ENCODE measurements at regions not wholly inside any gene's neighbourhood (a gene's known extent, or its start where the extent isn't known, plus 50 kb on each side); places are given as distances from the start of the nearest gene placed in this dataset.

DNA sequence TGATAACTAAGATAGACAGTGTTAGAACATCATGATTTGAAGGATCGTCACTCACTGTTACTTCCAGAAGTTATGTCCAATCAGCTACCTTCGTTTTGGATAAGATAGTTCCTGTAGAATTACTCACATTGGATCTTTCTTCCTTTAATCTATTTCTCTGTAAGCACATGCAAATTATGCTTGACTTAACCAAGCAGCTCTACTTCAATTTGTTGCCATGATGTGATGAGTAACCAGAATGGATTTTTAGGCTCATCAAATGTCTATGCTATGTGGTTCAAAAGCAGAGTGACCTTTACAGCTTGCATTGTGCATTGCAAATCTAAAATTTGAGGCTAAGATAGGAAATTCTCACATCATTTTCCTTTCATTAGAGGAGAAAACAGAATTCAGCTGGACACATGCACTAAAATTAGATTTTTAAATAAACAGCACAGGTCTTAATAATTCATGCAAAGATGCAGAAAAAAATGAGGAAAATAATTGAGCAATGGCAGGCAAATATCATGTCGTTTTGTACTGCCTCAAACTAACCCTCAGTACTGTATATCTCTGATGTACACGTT is 76.7 kb upstream of the ZFP64 start:
- DNase-seq (ENCODE audit: low read depth, low spot score) = peak; percentile 47

DNA sequence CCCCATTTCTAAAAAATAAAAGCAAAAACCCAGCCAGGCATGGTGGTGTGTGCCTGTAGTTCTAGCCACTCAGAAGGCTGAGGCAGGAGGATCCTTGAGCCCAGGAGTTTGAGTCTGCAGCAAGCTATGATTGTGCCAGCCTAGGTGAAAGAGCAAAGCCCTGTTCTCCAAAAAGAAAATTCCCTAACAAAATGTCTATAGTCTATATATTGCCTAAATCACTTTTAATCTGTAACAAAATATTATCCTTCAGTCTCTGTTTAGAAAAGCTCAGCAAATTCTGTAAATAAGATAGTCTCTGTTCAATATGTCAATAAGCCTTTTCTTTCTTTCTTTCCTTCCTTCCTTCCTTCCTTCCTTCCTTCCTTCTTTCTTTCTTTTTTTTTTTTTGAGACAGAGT is 75.8 kb upstream of the ZFP64 start:
- no peak for DNase-seq (ENCODE audit: low read depth, low spot score)

DNA sequence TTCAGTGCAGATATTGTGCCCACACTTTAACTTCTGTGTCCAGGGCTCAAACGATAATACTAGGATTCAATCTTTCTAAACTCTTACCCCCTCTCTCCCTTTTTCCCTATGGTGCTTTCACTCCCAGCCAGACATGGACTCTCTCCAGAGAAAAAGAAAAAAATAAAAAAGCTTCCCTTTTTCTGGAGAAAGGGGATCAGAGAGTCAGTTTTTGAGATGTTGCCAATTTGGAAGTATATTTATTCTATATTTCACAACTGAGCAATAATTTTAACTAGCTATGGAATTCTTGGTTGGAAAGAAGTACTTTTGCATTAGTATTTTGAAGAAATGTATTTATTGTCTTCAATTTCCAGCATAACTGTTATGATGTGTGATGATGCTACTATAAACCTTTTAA is 72.2 kb upstream of the ZFP64 start:
- no peak for DNase-seq (ENCODE audit: low read depth, low spot score)

DNA sequence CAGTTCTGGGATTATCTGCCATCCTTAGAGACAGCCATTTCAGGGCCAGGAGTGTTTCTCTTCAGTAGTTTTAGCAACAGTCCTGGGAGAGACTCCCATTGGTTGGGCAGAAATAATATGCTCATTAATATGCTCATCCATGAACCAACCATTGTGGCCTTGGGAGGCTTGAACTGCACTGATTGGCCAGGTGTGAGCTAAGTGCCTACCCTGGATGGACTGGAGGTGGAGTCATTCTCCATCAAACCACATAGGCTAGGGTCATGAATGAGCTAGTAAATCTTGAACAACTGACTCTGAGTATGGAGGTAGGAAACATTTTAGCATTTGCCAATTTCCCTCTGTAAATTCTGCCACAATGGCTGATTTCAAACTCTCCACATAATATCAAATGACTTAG is 70.2 kb upstream of the ZFP64 start:
- no peak for DNase-seq (ENCODE audit: low read depth, low spot score)

DNA sequence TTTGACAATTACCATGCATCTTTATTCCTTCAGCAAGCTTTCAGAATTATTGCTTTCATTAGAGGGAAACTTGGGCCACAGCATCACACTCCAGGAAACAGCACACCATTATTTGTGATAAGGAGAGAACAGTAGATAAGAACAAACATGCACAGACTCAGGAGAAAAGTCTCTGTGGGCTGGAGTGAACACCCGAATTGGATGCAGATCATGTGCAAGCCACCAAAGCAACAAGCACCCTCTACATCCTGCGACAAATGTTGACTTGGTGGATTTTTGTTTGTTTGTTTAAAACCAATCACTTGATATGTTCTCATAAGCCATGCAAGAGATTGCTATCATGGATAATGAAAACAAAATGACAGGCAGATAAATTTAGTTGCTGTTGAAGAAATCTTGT is 67.7 kb upstream of the ZFP64 start:
- DNase-seq (ENCODE audit: low read depth, low spot score) = no peak

DNA sequence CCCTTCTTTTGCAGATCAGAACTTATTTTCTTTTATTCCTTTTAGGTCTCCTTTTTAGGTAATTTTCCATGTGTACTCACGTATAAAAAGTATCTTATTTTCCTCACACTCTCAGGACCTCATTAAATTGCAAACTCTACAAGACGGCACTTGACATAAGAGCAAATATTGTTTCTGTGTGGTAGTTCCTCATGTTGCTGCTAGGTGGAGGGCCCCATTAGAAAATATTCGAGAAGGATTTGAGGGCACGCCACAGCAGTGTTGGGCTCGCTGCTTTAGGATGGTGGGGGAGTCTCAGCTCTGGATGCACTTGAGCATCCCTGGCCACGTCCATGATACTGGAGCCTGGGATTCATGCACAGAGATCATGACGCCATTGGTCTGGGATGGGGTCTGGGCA is 64.9 kb upstream of the ZFP64 start:
- no peak for DNase-seq (ENCODE audit: low read depth, low spot score)

DNA sequence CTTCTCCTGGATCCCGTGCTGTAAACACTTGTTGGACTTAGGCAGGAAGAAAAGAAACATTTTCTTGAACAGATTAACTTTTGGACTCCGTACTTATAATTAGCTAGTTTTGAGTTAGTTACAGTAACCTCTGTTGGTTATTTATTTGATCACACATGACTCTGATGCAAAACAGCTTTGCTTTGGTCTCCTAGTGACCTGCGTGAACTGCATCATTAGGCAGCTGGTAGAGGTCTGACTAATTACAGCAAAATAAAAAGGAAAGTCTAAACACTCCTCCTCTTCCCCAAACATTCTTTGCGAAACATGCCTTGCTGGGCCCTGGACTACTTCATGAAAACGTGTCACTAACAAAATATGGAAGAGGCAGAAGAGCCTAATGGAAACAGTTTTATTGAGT is 61.1 kb upstream of the ZFP64 start:
- no peak for DNase-seq (ENCODE audit: low read depth, low spot score)

DNA sequence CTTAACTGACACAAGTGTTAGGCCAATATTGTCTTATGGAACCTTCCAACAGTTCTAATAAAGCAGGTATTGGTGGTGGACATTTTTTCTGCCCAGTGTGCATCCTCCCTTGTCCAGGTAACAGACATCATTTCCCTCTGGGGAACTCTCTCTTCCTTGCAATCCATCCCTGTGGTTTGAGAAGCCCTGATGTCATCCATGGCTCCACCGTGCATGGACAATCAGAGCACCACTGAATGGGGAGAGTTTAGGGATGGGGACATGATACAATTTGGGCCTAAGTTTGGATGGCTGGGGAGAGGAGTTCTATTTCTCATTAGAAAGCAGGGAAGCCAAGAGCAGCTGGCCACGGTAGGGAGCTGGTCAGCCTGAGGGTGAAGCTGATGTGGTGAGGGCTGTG is 60.2 kb upstream of the ZFP64 start:
- DNase-seq (ENCODE audit: low read depth, low spot score) = no peak

DNA sequence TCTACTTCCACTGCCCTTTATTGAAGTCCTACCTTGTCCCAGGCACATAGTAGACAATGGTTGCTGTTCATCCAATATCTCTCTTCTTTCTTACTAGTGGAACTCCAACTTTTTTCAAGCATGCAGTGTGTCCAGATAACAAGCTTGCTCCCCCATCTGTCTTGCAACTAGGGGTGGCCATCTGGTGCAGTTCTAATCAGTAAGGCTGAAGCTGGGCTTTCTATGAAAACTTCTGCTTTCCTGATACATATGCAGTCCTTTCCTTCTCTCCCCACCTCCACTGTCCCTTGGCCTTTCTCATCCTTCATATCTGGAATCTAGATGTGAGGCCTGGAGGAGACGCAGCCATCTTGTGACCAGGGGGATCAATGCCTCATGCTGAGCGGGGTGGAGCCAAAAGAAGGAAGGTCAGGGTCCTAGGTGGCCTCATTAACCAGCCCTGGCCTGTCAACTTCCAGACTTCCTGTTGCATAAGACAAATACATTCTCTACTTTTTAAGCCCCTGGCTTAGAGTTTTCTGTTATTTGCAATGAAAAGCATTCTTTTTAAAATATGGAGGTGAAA is 59.6 kb upstream of the ZFP64 start:
- DNase-seq (ENCODE audit: low read depth, low spot score) = no peak

DNA sequence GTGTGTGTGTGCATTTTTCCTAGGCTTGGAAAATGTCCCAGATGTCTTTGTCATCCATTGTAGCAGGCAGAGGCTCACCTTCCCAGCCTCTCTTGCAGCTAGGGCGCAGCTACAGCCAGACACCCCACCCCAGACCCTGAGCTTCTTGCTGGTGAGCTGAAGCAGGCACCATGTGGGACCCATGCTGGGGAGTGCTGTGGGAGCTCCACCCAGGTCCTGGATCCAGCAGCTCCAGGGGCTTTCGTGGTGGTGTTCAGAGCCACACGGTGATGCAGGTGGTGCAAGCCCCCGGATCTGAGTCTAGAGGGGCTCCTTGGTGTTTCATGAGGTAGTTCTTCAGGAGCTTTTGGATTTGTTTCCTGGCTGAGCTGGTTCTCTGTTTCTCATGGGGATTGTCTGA is 56.0 kb upstream of the ZFP64 start:
- DNase-seq (ENCODE audit: low read depth, low spot score) = no peak

DNA sequence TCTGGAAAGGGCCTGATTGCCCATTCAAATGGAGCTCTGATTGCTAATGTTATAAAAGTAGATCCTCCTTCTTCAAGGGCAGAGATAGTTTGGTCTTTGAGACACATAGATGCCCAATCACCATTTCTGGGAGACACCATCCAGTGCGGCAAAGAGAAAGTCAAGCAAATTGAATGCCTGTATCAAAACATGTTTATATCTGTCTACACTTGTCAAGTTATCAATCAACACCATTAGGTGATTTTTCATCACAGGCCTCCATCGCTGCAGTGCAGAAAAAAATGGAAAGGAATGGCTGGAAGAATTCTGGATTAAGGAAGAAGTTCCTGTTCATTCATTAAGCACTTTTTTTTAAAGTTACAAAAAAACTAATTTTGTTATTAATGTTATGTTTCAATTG is 54.8 kb upstream of the ZFP64 start:
- DNase-seq (ENCODE audit: low read depth, low spot score) = no peak

DNA sequence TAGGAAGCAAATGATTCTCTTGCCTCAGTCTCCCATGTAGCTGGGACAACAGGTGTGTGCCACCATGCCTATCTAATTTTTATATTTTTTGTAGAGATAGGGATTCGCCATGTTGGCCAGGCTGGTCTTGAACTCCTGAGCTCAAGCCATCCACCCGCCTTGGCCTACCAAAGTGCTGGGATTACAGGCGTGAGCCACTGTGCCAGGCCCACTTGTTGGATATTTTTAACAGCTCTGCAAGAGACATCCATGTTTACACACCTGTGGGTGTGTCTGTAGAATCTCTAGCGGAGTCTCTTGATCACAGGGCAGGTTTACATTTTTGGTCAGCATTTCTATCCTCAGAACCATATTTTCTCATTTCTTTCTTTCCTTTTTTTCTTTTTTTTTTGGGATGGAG is 53.1 kb upstream of the ZFP64 start:
- no peak for DNase-seq (ENCODE audit: low read depth, low spot score)

DNA sequence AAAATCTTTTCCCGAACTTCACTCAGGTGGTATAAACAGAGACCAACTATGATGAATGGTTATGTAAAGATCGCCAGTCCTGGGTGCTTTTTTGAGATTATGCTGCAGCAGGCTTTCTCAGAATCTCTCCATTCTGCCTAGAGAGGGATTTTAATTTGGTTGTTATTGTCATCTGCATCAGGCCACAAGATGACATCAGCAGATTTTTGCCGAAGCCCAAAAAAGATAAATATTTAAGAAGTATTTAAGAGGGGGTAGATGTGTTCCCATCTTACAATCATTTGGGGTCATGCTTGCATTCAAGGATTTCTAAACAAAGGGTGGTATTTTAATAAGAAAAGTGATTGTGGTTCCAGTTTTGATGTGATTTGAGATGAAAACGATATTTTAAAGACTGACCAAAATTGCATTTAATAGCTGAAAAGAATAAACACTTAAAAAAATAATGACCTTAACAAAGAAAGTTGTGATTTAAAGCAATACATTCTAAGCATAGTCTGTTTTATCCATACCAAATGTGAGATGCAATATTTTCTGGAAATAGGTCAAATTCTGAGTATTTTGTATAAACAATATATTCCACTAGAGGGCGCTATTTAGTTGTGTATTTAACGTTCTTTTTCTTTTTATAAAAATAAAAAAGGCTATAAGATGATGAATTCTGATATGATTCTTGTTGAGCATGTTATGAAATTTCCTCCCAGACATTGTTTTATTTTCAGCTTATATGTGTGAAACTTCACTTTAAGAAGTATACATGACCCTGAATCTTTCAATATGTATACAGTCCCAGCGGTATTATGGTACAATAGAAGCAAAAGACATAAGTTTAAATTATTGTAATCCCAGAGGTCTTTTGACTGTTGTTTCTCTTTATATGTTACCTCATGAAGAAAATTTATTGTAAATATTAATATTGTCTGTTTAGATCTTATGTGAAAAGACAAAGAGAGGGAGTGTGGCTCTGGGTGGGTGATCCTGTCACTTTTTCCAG is 51.0 kb upstream of the ZFP64 start:
- peak; percentile 5 for DNase-seq (ENCODE audit: low read depth, low spot score)

Data from astrocyte of the hippocampus (primary cell).